ENCODE measurements at regions not wholly inside any gene's neighbourhood (a gene's known extent, or its start where the extent isn't known, plus 50 kb on each side); places are given as distances from the start of the nearest gene placed in this dataset.

DNA sequence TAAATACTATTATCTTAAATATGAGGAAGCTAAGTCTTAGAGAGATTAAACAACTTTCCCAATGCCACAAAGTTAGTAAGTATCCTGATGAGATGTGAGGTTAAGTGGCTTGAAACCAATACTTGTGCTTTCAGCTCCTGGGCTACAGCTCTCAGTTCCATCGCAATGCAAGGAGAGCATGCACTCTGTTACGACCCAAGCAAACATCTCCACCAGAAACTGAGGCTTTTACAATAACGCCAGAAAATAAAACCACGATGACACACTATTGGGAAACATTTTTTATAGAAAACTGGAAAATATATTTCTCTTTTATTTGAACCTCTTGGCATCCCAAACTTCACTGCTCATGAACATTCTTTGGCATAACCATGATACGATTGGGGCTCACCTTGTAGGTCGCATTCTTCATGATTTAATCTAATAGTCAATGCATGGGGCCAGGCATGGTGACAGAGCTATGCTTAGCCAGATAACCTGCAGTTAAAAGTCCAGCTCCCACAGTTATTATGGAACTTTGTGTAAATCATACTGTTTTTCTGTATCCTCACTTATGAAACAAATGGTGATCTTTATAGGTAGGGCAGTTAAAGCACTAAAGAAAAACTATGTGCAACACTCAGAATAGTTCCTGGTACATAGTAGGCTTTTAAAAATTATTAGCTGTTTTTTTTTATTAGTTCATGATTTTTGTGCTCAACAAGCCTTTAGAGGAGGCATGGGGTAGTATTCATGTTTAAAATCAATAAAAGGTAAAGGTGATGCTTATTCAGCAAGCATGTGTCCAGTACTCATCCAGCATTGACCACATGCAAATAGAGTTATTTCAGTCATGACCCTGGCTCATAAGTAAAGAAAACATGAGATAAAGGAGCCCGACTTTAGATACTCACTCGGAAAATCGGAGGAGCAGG, 238.3 kb upstream of the TRIB2 start:
- no peak for TF ChIP-seq EZH2 (IDR thresholded peaks at IDR 0.05; ENCODE audit: low read length)
- TF ChIP-seq, protein P1, sequence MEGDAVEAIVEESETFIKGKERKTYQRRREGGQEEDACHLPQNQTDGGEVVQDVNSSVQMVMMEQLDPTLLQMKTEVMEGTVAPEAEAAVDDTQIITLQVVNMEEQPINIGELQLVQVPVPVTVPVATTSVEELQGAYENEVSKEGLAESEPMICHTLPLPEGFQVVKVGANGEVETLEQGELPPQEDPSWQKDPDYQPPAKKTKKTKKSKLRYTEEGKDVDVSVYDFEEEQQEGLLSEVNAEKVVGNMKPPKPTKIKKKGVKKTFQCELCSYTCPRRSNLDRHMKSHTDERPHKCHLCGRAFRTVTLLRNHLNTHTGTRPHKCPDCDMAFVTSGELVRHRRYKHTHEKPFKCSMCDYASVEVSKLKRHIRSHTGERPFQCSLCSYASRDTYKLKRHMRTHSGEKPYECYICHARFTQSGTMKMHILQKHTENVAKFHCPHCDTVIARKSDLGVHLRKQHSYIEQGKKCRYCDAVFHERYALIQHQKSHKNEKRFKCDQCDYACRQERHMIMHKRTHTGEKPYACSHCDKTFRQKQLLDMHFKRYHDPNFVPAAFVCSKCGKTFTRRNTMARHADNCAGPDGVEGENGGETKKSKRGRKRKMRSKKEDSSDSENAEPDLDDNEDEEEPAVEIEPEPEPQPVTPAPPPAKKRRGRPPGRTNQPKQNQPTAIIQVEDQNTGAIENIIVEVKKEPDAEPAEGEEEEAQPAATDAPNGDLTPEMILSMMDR (optimal IDR thresholded peaks at IDR 0.05 in 1 of 3, IDR thresholded peaks at IDR 0.05 in 1 of 3, conservative IDR thresholded peaks at IDR 0.05 in 1 of 3; ENCODE audit: extremely low read depth in 1 of 3, insufficient read depth in 2 of 3, low read length in 3 of 3): no peak
